ENCODE measurements at regions not wholly inside any gene's neighbourhood (a gene's known extent, or its start where the extent isn't known, plus 50 kb on each side); places are given as distances from the start of the nearest gene placed in this dataset.
"Not testable (repeated sequence)": the region's sequence is repeated elsewhere in the genome, so short reads cannot be mapped to it uniquely, and the experiment has no call there.

GRCh38 chr7:109641445-109641844, 1071.8 kb downstream of the DNAJB9 start:
- no TSS peak for BruUV-seq (replicated peaks)
- peak; percentile 22 for DNase-seq

GRCh38 chr7:109646124-109646523, 1076.5 kb downstream of the DNAJB9 start:
- Histone ChIP-seq H4K20me1 (ENCODE audit: low read length) (no peaks in the 10 kb centered on the region), H3K4me3 (ENCODE audit: low read length) (no peak overlapping the region), H3K27ac (ENCODE audit: low read length) (no peak overlapping the region), H3K27me3 (ENCODE audit: low read length) (no peaks in the 10 kb centered on the region), H3K36me3 (ENCODE audit: low read depth, low read length) (no peaks in the 10 kb centered on the region), H3K9me2 (replicated peaks; ENCODE audit: low read length) (no peaks in the 10 kb centered on the region), H3K9me3 (ENCODE audit: low read length) (no peaks in the 10 kb centered on the region), H2AFZ (ENCODE audit: low read length) (no peak overlapping the region), H3K9ac (ENCODE audit: low read length) (no peak overlapping the region), H3K4me1 (ENCODE audit: insufficient read depth, low read length) (no peaks in the 10 kb centered on the region), H3K79me2 (ENCODE audit: low read length) (no peaks in the 10 kb centered on the region), H3F3A (ENCODE audit: low read length, unreplicated experiment) (no peaks in the 10 kb centered on the region), H3K4me2 (ENCODE audit: low read length) (no peak overlapping the region)
- intact Hi-C loops (cut with micrococcal nuclease), result no loop called here
- TF ChIP-seq CTCF (conservative IDR thresholded peaks at IDR 0.05; ENCODE audit: low read depth, low read length), result no peak
- TF ChIP-seq EZH2phosphoT487 (IDR thresholded peaks at IDR 0.05; ENCODE audit: borderline replicate concordance, low read length), result no peak
- no TSS peak for BruUV-seq (replicated peaks)
- ATAC-seq (no peak), DNase-seq (peak; percentile 2)
- CTCF ChIA-PET, result no interaction called here
- POLR2A ChIA-PET (ENCODE audit: unreplicated experiment), result no interaction called here

More at GRCh38 chr7:109641445-109641844, 1071.8 kb downstream of the DNAJB9 start:
- no peak overlapping the region for H3K9ac ChIP-seq (ENCODE audit: low read length)
- POLR2A ChIA-PET (ENCODE audit: unreplicated experiment), result no interaction called here
- CTCF ChIA-PET, result no interaction called here
- no peaks in the 10 kb centered on the region for H3K9me2 ChIP-seq (replicated peaks; ENCODE audit: low read length)
- H3K9me3 ChIP-seq (ENCODE audit: low read length), result no peaks in the 10 kb centered on the region
- ATAC-seq, result peak; percentile 65
- H3K79me2 ChIP-seq (ENCODE audit: low read length), result no peaks in the 10 kb centered on the region
- no peak overlapping the region for H2AFZ ChIP-seq (ENCODE audit: low read length)
- no peaks in the 10 kb centered on the region for H3F3A ChIP-seq (ENCODE audit: low read length, unreplicated experiment)
- H4K20me1 ChIP-seq (ENCODE audit: low read length), result no peaks in the 10 kb centered on the region
- intact Hi-C loops (cut with micrococcal nuclease), result no loop called here
- H3K4me1 ChIP-seq (ENCODE audit: insufficient read depth, low read length), result no peaks in the 10 kb centered on the region
- no peak overlapping the region for H3K4me2 ChIP-seq (ENCODE audit: low read length)
- no peaks in the 10 kb centered on the region for H3K27me3 ChIP-seq (ENCODE audit: low read length)
- TF ChIP-seq CTCF (conservative IDR thresholded peaks at IDR 0.05; ENCODE audit: low read depth, low read length) (no peak), EZH2phosphoT487 (IDR thresholded peaks at IDR 0.05; ENCODE audit: borderline replicate concordance, low read length) (no peak), EZH2 (IDR thresholded peaks at IDR 0.05; ENCODE audit: low read length, unreplicated experiment) (no peak)
- no peaks in the 10 kb centered on the region for H3K36me3 ChIP-seq (ENCODE audit: low read depth, low read length)
- H3K4me3 ChIP-seq (ENCODE audit: low read length), result no peak overlapping the region
- H3K27ac ChIP-seq (ENCODE audit: low read length), result no peak overlapping the region

- H3K4me1 ChIP-seq (ENCODE audit: insufficient read depth, low read length); POLR2A ChIA-PET (ENCODE audit: unreplicated experiment); H3K27ac ChIP-seq (ENCODE audit: low read length); H3K9me3 ChIP-seq (ENCODE audit: low read length); intact Hi-C loops (cut with micrococcal nuclease); DNase-seq; H3F3A ChIP-seq (ENCODE audit: low read length, unreplicated experiment); H2AFZ ChIP-seq (ENCODE audit: low read length); CTCF ChIA-PET; ATAC-seq; H3K36me3 ChIP-seq (ENCODE audit: low read depth, low read length); H3K9me2 ChIP-seq (replicated peaks; ENCODE audit: low read length); H3K4me2 ChIP-seq (ENCODE audit: low read length); H4K20me1 ChIP-seq (ENCODE audit: low read length); H3K4me3 ChIP-seq (ENCODE audit: low read length); H3K27me3 ChIP-seq (ENCODE audit: low read length); H3K9ac ChIP-seq (ENCODE audit: low read length); H3K79me2 ChIP-seq (ENCODE audit: low read length): not testable (repeated sequence)
- TSS peak; percentile 71 for BruUV-seq (replicated peaks)
Observed at GRCh38 chr7:109646594-109646993, 1076.9 kb downstream of the DNAJB9 start.

- H4K20me1 ChIP-seq (ENCODE audit: low read length); H3K9me3 ChIP-seq (ENCODE audit: low read length); H3K27ac ChIP-seq (ENCODE audit: low read length); H2AFZ ChIP-seq (ENCODE audit: low read length); H3K9me2 ChIP-seq (replicated peaks; ENCODE audit: low read length); H3K27me3 ChIP-seq (ENCODE audit: low read length); ATAC-seq; H3K4me1 ChIP-seq (ENCODE audit: insufficient read depth, low read length); DNase-seq; H3K36me3 ChIP-seq (ENCODE audit: low read depth, low read length); CTCF ChIA-PET; POLR2A ChIA-PET (ENCODE audit: unreplicated experiment); H3F3A ChIP-seq (ENCODE audit: low read length, unreplicated experiment); H3K79me2 ChIP-seq (ENCODE audit: low read length); BruUV-seq (replicated peaks); H3K4me2 ChIP-seq (ENCODE audit: low read length); H3K9ac ChIP-seq (ENCODE audit: low read length); intact Hi-C loops (cut with micrococcal nuclease); H3K4me3 ChIP-seq (ENCODE audit: low read length): not testable (repeated sequence)
Observed at GRCh38 chr7:109647263-109647662, 1077.6 kb downstream of the DNAJB9 start.

All from PC-3 (cell line).